ENCODE measurements at regions not wholly inside any gene's neighbourhood (a gene's known extent, or its start where the extent isn't known, plus 50 kb on each side); places are given as distances from the start of the nearest gene placed in this dataset.

GRCh38 chr10:125359401-125359800 is 199.0 kb upstream of the CTBP2 start:
- DNase-seq (ENCODE audit: low read depth, low spot score) (no peak), ATAC-seq (no peak)
- TF ChIP-seq FOSL1 (IDR thresholded peaks at IDR 0.05; ENCODE audit: low read depth) (no peak), JUND (IDR thresholded peaks at IDR 0.05) (no peak), TCF7L2 (IDR thresholded peaks at IDR 0.05; ENCODE audit: borderline replicate concordance, extremely low read depth, insufficient read depth, insufficient read length) (no peak), REST (IDR thresholded peaks at IDR 0.05; ENCODE audit: low read depth) (no peak), ELF1 (IDR thresholded peaks at IDR 0.05; ENCODE audit: borderline replicate concordance, low read depth) (no peak), POLR2A (IDR thresholded peaks at IDR 0.05; ENCODE audit: borderline replicate concordance, extremely low read depth, insufficient read depth, insufficient read length) (no peak), EZH2 (IDR thresholded peaks at IDR 0.05) (no peak)
- H4K20me1 ChIP-seq (ENCODE audit: insufficient read depth) = no peaks in the 10 kb centered on the region
- no peak overlapping the region for H2AFZ ChIP-seq (ENCODE audit: low read depth, low read length, poor library complexity, severe bottlenecking)
- RAD21 ChIA-PET (ENCODE audit: low non-redundant PET in 1 of 2, low total read pairs in 2 of 2, uncharacterized antibody in 2 of 2, unreplicated experiment in 2 of 2) = no interaction called here
- H3K9ac ChIP-seq (ENCODE audit: low read length) = no peak overlapping the region
- CTCF ChIA-PET = interaction anchor here (1.0 kb wide), 1 partner anchor 22 kb away, joined by 3 read pairs; no protein-coding TSS in a partner anchor
- no peak overlapping the region for H3K4me3 ChIP-seq (replicated peaks in 1 of 2; ENCODE audit: low read depth in 1 of 2, low read length in 2 of 2)
- no peaks in the 10 kb centered on the region for H3K9me3 ChIP-seq (ENCODE audit: control insufficient read depth in 1 of 2, insufficient read depth in 1 of 2, low read depth in 1 of 2, low read length in 2 of 2)
- no peaks in the 10 kb centered on the region for H3K79me2 ChIP-seq (ENCODE audit: insufficient read depth, low read length)
- no peaks in the 10 kb centered on the region for H3K36me3 ChIP-seq (ENCODE audit: control insufficient read depth in 1 of 2, insufficient read depth in 2 of 2, low read length in 2 of 2)
- H3K4me2 ChIP-seq (ENCODE audit: low read length) = no peak overlapping the region
- BruUV-seq (replicated peaks) = no TSS peak
- no peak overlapping the region for H3K27ac ChIP-seq (ENCODE audit: low read depth, low read length)
- 0 out of 2 replicates have a peak, but pooled peaks cover 5% of the 10 kb centered on the region for H3K9me2 ChIP-seq (ENCODE audit: insufficient read depth)
- no peaks in the 10 kb centered on the region for H3K27me3 ChIP-seq (ENCODE audit: insufficient read depth, low read length)
- POLR2A ChIA-PET = no interaction called here
- H3K4me1 ChIP-seq (ENCODE audit: control insufficient read depth in 1 of 2, insufficient read depth in 2 of 2, low read length in 2 of 2) = no peaks in the 10 kb centered on the region
- intact Hi-C loops (cut with micrococcal nuclease) = no loop called here

GRCh38 chr10:125355657-125356056 is 195.3 kb upstream of the CTBP2 start:
- Histone ChIP-seq H3K4me1 (ENCODE audit: control insufficient read depth in 1 of 2, insufficient read depth in 2 of 2, low read length in 2 of 2) (no peaks in the 10 kb centered on the region), H2AFZ (ENCODE audit: low read depth, low read length, poor library complexity, severe bottlenecking) (no peak overlapping the region), H3K4me2 (ENCODE audit: low read length) (no peak overlapping the region), H3K9ac (ENCODE audit: low read length) (no peak overlapping the region), H3K9me2 (ENCODE audit: insufficient read depth) (no peaks in the 10 kb centered on the region), H4K20me1 (ENCODE audit: insufficient read depth) (no peaks in the 10 kb centered on the region), H3K9me3 (ENCODE audit: control insufficient read depth in 1 of 2, insufficient read depth in 1 of 2, low read depth in 1 of 2, low read length in 2 of 2) (no peaks in the 10 kb centered on the region), H3K4me3 (replicated peaks in 1 of 2; ENCODE audit: low read depth in 1 of 2, low read length in 2 of 2) (no peak overlapping the region), H3K79me2 (ENCODE audit: insufficient read depth, low read length) (no peaks in the 10 kb centered on the region), H3K36me3 (ENCODE audit: control insufficient read depth in 1 of 2, insufficient read depth in 2 of 2, low read length in 2 of 2) (no peaks in the 10 kb centered on the region), H3K27ac (ENCODE audit: low read depth, low read length) (no peak overlapping the region), H3K27me3 (ENCODE audit: insufficient read depth, low read length) (no peaks in the 10 kb centered on the region)
- TF ChIP-seq POLR2AphosphoS5 (IDR thresholded peaks at IDR 0.05; ENCODE audit: low read depth, low read length) (no peak), CEBPB (IDR thresholded peaks at IDR 0.05; ENCODE audit: low read depth) (no peak), MAX (IDR thresholded peaks at IDR 0.05) (no peak), SRF (IDR thresholded peaks at IDR 0.05; ENCODE audit: low read depth) (no peak), POLR2A (IDR thresholded peaks at IDR 0.05; ENCODE audit: borderline replicate concordance, extremely low read depth, insufficient read depth, insufficient read length) (no peak), ZNF274 (IDR thresholded peaks at IDR 0.05; ENCODE audit: low read depth, low read length) (no peak), SP1 (IDR thresholded peaks at IDR 0.05; ENCODE audit: low read depth) (no peak), YY1 (IDR thresholded peaks at IDR 0.05; ENCODE audit: extremely low read depth, insufficient replicate concordance, low read depth, low read length) (no peak), ZBTB33 (IDR thresholded peaks at IDR 0.05; ENCODE audit: extremely low read depth, insufficient replicate concordance, low read length) (no peak), TCF7L2 (IDR thresholded peaks at IDR 0.05; ENCODE audit: borderline replicate concordance, extremely low read depth, insufficient read depth, insufficient read length) (no peak), ZFX (IDR thresholded peaks at IDR 0.05) (no peak), ATF3 (IDR thresholded peaks at IDR 0.05) (no peak)
- intact Hi-C loops (cut with micrococcal nuclease) = no loop called here
- ATAC-seq = no peak
- CTCF ChIA-PET = no interaction called here
- POLR2A ChIA-PET = no interaction called here
- no peak for DNase-seq (ENCODE audit: low read depth, low spot score)
- no TSS peak for BruUV-seq (replicated peaks)
- RAD21 ChIA-PET (ENCODE audit: low non-redundant PET in 1 of 2, low total read pairs in 2 of 2, uncharacterized antibody in 2 of 2, unreplicated experiment in 2 of 2) = no interaction called here

Measured in HCT116 (cell line).